NCI-H128 (cell line): ENCODE measurements at regions not wholly inside any gene's neighbourhood (a gene's known extent, or its start where the extent isn't known, plus 50 kb on each side); places are given as distances from the start of the nearest gene placed in this dataset.
A peak's percentile ranks its signal among the peaks of the same experiment; 100 is the strongest.

Source experiments
- DNase-seq: peaks from one replicate; lab custom pipeline; 2025; ENCODE audit not compliant: unreplicated experiment; lab: John Stamatoyannopoulos, UW

GRCh38 chr14:81946834-81947798 lies 413.5 kb upstream of the SEL1L start:
- peak; percentile 33 for DNase-seq

- DNase-seq: no peak
Observed at GRCh38 chr14:81952917-81953316, 419.3 kb upstream of the SEL1L start.

GRCh38 chr14:81953419-81953818 lies 419.8 kb upstream of the SEL1L start:
- no peak for DNase-seq

GRCh38 chr14:81955123-81955522 lies 421.5 kb upstream of the SEL1L start:
- DNase-seq: no peak

GRCh38 chr14:81960781-81961180 lies 427.1 kb upstream of the SEL1L start:
- no peak for DNase-seq

- no peak for DNase-seq
Observed at GRCh38 chr14:81963846-81964245, 430.2 kb upstream of the SEL1L start.

- no peak for DNase-seq
Observed at GRCh38 chr14:81970307-81970706, 436.7 kb upstream of the SEL1L start.

GRCh38 chr14:81971911-81972310 lies 438.3 kb upstream of the SEL1L start:
- DNase-seq: no peak

GRCh38 chr14:81972601-81973000 lies 438.9 kb upstream of the SEL1L start:
- DNase-seq: no peak

GRCh38 chr14:81974543-81974942 lies 440.9 kb upstream of the SEL1L start:
- no peak for DNase-seq

GRCh38 chr14:81980601-81981306 lies 447.1 kb upstream of the SEL1L start:
- no peak for DNase-seq

GRCh38 chr14:81981307-81981675 lies 447.6 kb upstream of the SEL1L start:
- no peak for DNase-seq

GRCh38 chr14:81982046-81982445 lies 448.4 kb upstream of the SEL1L start:
- DNase-seq: no peak

- DNase-seq: no peak
Observed at GRCh38 chr14:81986005-81986404, 452.4 kb upstream of the SEL1L start.

- no peak for DNase-seq
Observed at GRCh38 chr14:81989211-81989610, 455.6 kb upstream of the SEL1L start.

- DNase-seq: peak; percentile 53
Observed at GRCh38 chr14:81990312-81990761, 456.7 kb upstream of the SEL1L start.

- DNase-seq: no peak
Observed at GRCh38 chr14:81991998-81992397, 458.3 kb upstream of the SEL1L start.

- DNase-seq: no peak
Observed at GRCh38 chr14:81993432-81993831, 459.8 kb upstream of the SEL1L start.

- DNase-seq: no peak
Observed at GRCh38 chr14:82003426-82003825, 469.8 kb upstream of the SEL1L start.

- DNase-seq: no peak
Observed at GRCh38 chr14:82009076-82009475, 475.4 kb upstream of the SEL1L start.

- no peak for DNase-seq
Observed at GRCh38 chr14:82009993-82010392, 476.3 kb upstream of the SEL1L start.

GRCh38 chr14:82011460-82011859 lies 477.8 kb upstream of the SEL1L start:
- no peak for DNase-seq
